Sigmoid colon (tissue), 3 donors: ENCODE measurements at regions not wholly inside any gene's neighbourhood (a gene's known extent, or its start where the extent isn't known, plus 50 kb on each side); places are given as distances from the start of the nearest gene placed in this dataset.

Experiments used
- CTCF ChIP-seq, 4 experiments: fragments of 450-650 bp in 3 of 4; fragments of 200-600 bp in 1 of 4; IDR thresholded peaks; one replicate each; pipeline ENCODE4 v1.5.1; 2016 to 2019; ENCODE audit warnings: antibody characterized with exemption in 4 of 4, mild to moderate bottlenecking in 3 of 4, moderate library complexity in 2 of 4
- POLR2A ChIP-seq, 2 donors: fragments of 450-650 bp; IDR thresholded peaks; one replicate each; pipeline ENCODE4 v1.6.1; 2016; ENCODE audit warnings: antibody characterized with exemption in 2 of 2, mild to moderate bottlenecking in 2 of 2, moderate library complexity in 2 of 2

DNA sequence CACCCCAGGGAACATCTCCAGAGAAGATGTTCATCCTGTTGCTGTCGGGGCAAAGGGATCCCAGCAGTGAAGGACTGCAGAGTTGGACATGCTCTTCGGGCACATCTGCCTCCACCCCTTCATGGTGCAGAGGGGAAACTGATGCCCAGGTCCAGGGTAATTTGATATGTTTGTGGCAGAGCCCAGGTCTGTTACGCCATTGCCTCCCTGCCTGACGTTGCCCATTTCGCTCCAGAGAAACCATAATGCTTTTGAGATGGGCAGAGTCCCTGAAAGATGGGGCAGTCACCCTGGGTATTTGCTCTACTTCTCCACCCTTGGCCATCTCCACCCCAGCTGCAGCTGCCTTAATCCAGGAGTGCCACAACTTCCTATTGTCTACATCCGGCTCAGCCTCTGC, 290.4 kb upstream of the POU3F1 start:
- TF ChIP-seq CTCF (IDR thresholded peaks at IDR 0.05) (no peak), POLR2A (IDR thresholded peaks at IDR 0.05) (no peak)
